NCI-H1417 (cell line): ENCODE measurements at regions not wholly inside any gene's neighbourhood (a gene's known extent, or its start where the extent isn't known, plus 50 kb on each side); places are given as distances from the start of the nearest gene placed in this dataset.
"Not testable (repeated sequence)": the region's sequence is repeated elsewhere in the genome, so short reads cannot be mapped to it uniquely, and the experiment has no call there.

Experiments
- DNase-seq, 3 experiments: peaks; one replicate each; lab custom pipeline; 2025; lab: John Stamatoyannopoulos, UW

- DNase-seq = no peak
These were observed 1954.4 kb downstream of the ARAP2 start for GRCh38 chr4:34289962-34290361.

GRCh38 chr4:34293459-34293858, 1950.9 kb downstream of the ARAP2 start:
- peak in 1 of 3 experiments; percentile 4 for DNase-seq

DNA sequence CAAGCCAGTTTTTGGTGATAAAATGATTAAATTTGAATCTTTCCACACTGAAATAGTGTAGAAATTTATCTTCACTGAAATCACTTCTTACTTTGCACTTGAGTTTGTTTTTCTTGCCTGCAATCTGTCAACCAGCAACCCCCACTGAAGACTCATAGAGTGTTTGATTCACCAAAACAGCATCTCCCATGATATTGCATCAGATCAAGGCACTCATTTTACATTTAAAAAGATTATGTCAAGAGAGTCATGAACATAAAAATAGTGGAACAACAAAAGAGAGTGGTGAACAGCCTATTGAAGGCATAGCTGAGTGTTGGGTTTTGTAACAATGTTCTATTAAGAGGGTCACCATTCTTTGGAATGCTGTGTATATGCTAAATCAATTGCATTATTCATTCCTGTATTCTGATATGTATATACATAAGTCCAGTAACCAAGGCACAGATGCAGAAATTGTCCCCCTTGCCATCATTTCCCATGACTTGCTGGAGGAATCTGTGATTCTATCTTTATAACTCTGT, 1934.9 kb downstream of the ARAP2 start:
- DNase-seq = no peak

DNA sequence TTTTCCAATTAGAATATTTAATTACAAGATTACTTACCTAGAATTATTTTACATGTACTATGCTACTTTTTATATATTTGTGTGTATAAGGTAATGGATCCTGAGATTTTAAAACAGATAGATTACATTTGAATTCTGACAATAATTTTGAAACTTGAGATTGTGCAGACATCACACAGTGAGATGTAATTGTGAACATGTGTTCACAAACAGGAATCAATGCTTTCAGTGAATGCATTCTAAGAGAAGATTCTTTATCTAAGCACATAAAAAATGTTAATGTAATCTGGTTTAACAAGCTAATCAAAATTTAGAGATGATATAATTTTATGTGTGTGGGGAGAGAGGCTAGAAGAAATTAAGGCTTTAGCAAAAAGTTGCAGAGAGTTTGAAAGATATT, 1925.5 kb downstream of the ARAP2 start:
- DNase-seq = no peak

- DNase-seq = peak in 1 of 3 experiments; percentile 23
These were observed 1920.6 kb downstream of the ARAP2 start for GRCh38 chr4:34323549-34324320.

DNA sequence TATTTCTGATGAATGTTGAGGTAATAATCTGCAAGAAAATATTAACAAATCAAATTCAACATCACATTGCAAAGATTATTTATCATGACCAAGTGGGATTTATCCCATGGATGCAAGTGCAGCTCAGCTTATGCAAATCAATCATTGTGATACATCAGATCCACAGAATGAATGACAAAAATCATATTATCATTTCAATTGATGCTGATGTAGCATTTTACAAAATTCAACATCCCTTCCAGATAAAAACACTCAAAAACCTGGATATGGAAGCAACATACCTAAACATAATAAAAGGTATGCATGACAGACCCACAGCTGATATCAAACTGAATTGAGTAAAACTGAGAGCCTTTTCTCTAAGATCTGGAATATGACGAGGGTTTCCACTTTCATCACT, 1915.4 kb downstream of the ARAP2 start:
- no peak for DNase-seq

DNA sequence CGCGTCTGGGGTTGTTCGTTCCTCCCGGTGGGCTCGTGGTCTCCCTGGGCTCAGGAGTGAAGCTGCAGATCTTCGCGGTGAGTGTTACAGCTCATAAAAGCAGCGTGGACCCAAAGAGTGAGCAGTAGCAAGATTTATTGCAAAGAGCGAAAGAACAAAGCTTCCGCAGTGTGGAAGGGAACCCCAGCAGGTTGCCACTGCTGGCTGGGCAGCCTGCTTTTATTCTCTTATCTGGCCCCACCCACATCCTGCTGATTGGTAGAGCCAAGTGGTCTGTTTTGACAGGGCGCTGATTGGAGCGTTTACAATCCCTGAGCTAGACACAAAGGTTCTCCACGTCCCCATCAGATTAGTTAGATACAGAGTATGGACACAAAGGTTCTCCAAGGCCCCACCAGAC, 1909.2 kb downstream of the ARAP2 start:
- not testable (repeated sequence) for DNase-seq

DNA sequence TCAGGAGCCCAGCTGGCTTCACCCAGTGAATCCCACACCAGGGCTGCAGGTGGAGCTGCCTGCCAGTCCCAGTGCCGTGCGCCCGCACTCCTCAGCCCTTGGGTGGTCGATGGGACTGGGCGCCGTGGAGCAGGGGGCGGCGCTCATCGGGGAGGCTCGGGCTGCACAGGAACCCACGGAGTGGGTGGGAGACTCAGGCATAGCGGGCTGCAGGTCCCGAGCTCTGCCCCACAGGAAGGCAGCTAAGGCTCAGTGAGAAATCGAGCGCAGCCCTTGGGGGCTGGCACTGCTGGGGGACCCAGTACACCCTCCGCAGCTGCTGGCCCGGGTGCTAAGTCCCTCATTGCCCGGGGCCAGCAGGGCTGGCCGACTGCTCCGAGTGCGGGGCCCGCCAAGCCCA, 1908.8 kb downstream of the ARAP2 start:
- not testable (repeated sequence) for DNase-seq

DNA sequence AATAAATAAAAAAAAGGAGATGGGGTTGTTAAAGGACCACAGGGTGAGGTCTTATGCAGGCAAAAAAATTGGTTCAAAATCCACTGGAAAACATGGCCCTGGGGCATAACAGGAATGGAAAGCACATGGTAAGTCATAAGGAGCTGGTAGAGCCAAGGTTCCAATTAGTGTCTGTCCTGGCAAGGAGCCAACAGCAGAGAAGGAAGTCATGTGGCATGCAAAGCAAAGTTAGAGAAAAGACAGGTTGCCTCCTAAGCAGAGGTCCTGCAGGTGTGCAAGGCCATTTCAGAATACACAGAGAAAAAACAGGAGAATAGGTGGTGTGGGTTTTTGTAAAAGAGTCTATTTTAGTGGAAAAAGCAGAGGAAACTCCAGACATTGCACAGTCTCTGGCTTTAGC, 1881.7 kb downstream of the ARAP2 start:
- peak in 1 of 3 experiments; percentile 31 for DNase-seq

DNA sequence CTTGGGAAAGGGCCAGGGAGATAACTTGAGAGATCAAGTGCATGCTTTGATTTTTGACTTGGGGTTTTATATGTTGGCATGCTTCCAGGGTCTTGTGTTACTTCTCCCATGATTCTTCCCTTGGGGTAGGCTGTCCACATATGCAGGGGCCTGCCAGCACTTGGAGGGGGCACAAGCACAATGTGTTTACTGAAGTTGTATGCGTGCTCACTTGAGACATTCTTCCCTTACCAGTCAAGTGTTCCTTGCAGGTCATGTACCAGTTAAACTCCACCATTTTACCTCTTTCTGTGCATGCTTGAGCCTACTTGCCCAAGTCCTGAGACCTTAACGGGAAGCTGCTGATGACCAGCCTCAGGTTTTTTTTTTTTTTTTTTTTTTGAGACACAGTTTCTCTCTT, 1880.5 kb downstream of the ARAP2 start:
- no peak for DNase-seq

GRCh38 chr4:34365946-34366345, 1878.4 kb downstream of the ARAP2 start:
- DNase-seq = peak in 2 of 3 experiments; percentile 28 to 79

DNA sequence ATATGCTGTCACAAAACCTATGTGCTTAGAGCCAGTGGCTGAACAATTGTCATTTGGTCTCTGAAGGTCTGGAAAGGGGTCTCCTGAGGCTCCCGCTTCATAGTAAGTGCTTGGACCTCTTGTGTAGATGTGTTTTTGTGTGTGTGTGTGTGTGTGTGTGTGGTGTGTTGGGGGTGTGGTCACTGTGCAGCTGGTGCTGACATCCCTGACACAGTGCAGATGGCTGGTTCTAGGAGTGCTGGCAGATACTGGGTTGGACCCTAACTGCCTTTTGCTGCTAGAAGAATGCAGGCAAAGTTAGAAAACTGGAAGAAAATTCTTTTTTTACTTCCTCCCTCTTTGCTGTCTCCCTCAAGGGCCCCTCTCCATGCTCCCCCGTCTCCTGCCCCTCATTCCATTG, 1872.6 kb downstream of the ARAP2 start:
- no peak for DNase-seq

DNA sequence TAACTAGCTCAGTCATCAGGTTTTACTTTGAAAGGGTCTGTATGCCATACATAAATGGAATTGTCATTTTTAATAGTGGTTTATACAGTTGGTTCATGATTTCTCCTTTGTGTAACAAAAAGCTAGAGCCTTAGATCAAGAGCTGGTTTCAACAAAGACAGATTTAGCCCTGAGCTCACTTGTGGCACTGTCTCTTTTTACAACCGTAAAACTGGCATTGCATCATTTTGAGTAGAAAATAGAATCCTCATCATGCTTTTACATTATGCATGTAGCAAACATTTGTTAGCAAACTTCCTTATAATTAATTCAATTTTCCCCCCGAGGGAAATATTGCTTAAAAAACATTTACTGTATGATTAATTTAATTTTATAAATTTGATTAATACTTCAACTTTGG, 1871.5 kb downstream of the ARAP2 start:
- no peak for DNase-seq

GRCh38 chr4:34373456-34373855, 1870.9 kb downstream of the ARAP2 start:
- DNase-seq = no peak

DNA sequence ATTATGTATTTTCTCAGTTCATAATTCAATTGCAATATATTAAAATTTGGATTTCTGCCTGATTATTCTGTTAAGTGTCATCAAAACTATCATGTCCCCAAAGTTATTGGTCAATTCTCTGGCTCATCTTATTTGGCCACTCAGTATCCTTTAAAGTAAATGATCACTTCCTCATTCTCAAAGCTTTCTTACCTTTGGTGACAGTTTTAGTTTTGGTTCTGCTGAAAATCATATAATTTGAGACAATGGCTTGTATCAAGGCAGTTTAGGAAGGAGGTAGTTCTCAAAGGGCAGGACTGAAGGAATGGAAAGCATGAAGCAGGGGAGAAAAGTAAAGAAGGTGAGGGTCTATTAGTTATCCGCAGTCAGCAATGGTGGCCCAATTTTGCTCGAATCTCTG, 1832.1 kb downstream of the ARAP2 start:
- DNase-seq = no peak

GRCh38 chr4:34412911-34413310, 1831.4 kb downstream of the ARAP2 start:
- no peak for DNase-seq

DNA sequence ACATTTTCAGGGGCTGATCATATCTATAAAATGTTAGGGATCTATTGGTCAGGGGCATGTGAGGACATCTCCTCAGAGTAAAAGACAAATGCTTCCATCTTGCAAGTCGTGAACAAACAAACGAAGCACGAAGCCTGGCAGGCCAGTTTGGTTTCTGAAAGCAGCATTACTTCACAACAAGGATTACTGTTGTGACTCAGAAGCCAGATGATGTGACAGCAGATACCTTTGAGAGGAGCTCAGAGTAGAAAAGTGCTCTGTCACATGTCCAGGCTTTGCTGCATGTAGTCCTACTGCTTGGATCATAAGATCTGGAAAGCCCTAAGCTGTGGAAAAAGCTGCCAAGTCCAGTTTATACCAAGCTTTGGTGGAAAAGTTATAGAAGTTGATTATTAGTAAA, 1827.2 kb downstream of the ARAP2 start:
- no peak for DNase-seq

DNA sequence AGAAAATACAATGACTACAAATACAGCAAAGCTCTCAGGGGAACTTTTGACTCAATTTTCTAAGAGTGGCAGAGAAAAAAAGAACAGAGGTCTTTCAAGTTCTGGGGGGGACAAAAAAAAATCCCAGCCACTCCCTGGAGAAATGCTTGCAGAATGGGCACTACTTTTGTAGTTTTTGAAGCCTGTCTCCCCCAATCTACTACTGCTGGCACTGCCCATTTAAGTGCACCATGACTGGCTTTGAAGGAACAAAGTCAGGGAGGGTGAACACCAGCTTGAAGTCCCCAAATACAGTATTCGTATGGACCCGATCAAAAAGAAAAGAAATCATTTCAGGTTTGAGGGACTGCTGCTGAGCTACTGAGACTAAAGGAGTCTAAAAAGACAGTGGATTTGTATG, 1824.4 kb downstream of the ARAP2 start:
- DNase-seq = no peak

DNA sequence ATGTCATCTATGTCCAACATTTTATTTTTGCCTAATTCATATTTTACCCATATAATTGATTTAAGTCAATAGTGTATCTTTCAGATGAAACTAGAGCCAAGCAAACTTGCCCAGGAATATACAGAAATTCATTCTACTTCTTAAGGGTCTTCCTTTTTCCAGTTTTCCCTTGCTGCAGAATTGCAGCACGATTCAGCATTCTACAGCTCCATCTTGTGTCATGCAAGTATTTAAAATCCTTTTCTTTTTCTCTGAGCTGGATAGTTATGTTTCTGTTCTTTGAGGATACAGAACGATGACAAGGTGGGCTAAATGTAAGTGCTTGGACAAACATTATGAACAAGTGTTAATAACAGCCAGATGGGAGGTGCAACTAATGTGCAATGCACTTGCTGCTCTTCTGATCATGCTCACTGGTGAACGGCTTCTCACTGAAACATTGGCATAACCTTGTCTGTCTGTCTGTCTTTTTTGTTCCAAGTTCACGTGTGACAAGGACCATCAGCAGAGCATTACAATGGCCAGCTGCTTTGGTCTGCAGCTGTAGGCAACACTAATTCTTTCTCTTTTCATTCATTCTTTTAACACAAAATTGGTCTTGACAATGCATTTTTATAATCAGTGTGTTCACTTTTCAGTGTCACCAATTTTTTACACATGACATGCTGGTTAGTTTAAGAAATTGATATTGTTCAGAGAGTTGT, 1821.7 kb downstream of the ARAP2 start:
- peak in 2 of 3 experiments; percentile 36 to 62 for DNase-seq

DNA sequence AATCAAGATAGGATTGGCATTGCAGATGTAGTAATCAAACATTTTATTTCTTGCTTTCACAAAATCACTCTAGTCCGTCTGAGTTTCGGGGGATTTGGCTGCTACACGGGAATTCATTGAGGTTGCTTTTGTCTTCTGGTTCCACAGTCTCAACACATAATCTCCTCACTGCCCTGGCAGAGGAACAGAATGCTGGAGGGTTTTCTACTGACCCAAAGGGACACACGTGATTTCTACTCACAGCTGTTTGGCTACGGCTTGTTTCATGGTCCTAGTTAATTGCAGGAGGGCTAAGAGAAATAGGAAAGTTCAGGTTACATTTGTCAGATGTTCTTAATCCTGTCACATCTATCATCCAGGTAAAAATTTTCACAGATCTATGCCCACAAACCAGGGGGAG, 1811.6 kb downstream of the ARAP2 start:
- no peak for DNase-seq

- DNase-seq = peak in 1 of 3 experiments; percentile 16
These were observed 1809.9 kb downstream of the ARAP2 start for GRCh38 chr4:34434377-34434776.

DNA sequence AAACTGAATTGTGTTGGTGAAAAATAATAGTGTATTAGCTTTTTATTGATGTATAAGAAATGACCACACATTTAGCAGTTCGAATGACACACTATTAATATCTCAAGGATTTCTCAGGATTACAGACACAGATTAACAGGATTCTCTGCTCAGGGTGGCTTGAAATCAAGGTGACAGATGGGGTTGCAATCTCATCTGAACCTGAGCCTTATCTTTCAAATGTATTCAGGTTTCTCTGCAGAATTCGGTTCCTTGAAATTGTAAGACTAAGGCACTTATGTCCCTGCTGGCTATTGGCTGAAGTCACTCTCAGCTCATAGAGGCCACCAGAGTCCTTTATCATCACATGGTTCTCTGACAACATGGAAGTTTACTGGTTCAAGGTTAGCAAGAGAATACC, 1780.1 kb downstream of the ARAP2 start:
- DNase-seq = no peak

GRCh38 chr4:34466411-34466810, 1777.9 kb downstream of the ARAP2 start:
- DNase-seq = no peak
